Kidney epithelial cell (primary cell): ENCODE measurements at regions not wholly inside any gene's neighbourhood (a gene's known extent, or its start where the extent isn't known, plus 50 kb on each side); places are given as distances from the start of the nearest gene placed in this dataset.

Experiments used
- DNase-seq: peaks from one replicate; pipeline ENCODE4 v3.0.0-alpha.2; 2010; ENCODE audit warnings: low read depth
- H3K27me3 ChIP-seq: 2 replicates; pipeline ENCODE4 v1.6.0; 2011; ENCODE audit warnings: low read length; ENCODE audit not compliant: control insufficient read depth, insufficient read depth
- H3K36me3 ChIP-seq: 2 replicates; pipeline ENCODE4 v1.5.1; 2011; ENCODE audit warnings: low read length; ENCODE audit not compliant: control insufficient read depth, insufficient read depth
- H3K4me3 ChIP-seq: 2 replicates; pipeline ENCODE4 v1.5.1; 2011; ENCODE audit warnings: low read depth, mild to moderate bottlenecking, control low read depth, low read length
- CTCF ChIP-seq: IDR thresholded peaks from 2 replicates; pipeline ENCODE4 v1.5.1; 2011; ENCODE audit warnings: mild to moderate bottlenecking, moderate library complexity, low read length, control low read depth, inconsistent platforms; ENCODE audit not compliant: insufficient read depth, poor library complexity, severe bottlenecking

- TF ChIP-seq CTCF = no peak
- Histone ChIP-seq H3K36me3 (no peaks in the 10 kb centered on the region), H3K27me3 (no peaks in the 10 kb centered on the region), H3K4me3 (no peak overlapping the region)
- no peak for DNase-seq
Measured at GRCh38 chr17:62870552-62870971, 62.4 kb upstream of the MARCHF10 start.

GRCh38 chr17:62870030-62870541, 62.0 kb upstream of the MARCHF10 start:
- no peak overlapping the region for H3K4me3 ChIP-seq
- TF ChIP-seq CTCF = no peak
- no peaks in the 10 kb centered on the region for H3K27me3 ChIP-seq
- no peaks in the 10 kb centered on the region for H3K36me3 ChIP-seq
- DNase-seq = no peak

GRCh38 chr17:62868723-62869122, 60.6 kb upstream of the MARCHF10 start:
- no peak for TF ChIP-seq CTCF
- DNase-seq = no peak
- no peaks in the 10 kb centered on the region for H3K36me3 ChIP-seq
- no peak overlapping the region for H3K4me3 ChIP-seq
- H3K27me3 ChIP-seq = no peaks in the 10 kb centered on the region

- DNase-seq = no peak
- TF ChIP-seq CTCF = no peak
- H3K36me3 ChIP-seq = no peaks in the 10 kb centered on the region
- no peaks in the 10 kb centered on the region for H3K27me3 ChIP-seq
- no peak overlapping the region for H3K4me3 ChIP-seq
Measured at GRCh38 chr17:62868008-62868407, 59.9 kb upstream of the MARCHF10 start.

- no peak for TF ChIP-seq CTCF
- Histone ChIP-seq H3K36me3 (no peaks in the 10 kb centered on the region), H3K4me3 (no peak overlapping the region), H3K27me3 (no peaks in the 10 kb centered on the region)
- no peak for DNase-seq
Measured at GRCh38 chr17:62867303-62867702, 59.2 kb upstream of the MARCHF10 start.

- Histone ChIP-seq H3K4me3 (no peak overlapping the region), H3K36me3 (no peaks in the 10 kb centered on the region), H3K27me3 (no peaks in the 10 kb centered on the region)
- no peak for TF ChIP-seq CTCF
- no peak for DNase-seq
Measured at GRCh38 chr17:62866471-62866870, 58.4 kb upstream of the MARCHF10 start.
